Fibroblast of skin of left quadriceps (primary cell): ENCODE measurements at regions not wholly inside any gene's neighbourhood (a gene's known extent, or its start where the extent isn't known, plus 50 kb on each side); places are given as distances from the start of the nearest gene placed in this dataset.

ENCODE experiments used
- DNase-seq, 2 experiments: peaks; one replicate each; pipeline ENCODE4 v3.0.0-alpha.2; 2013; ENCODE audit warnings: low read depth in 2 of 2

DNA sequence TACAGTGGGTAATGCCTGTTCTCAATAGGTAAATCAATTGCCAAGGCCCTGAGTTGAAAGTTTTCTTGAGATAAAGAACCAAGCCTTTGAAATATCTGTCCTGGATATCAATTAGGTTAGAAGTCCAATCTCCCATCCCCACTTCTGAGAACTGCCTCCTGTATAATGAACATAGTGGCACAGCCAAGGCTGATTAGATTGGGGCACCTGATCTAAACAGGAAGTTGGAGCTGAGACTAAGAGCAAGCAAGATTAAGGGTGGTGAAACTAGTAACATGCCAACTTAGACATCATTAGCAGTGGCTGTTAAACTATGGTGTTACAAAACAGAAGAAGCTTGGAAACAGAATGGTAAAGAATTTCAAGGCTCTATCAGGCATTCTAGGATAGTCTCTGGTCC is 137.7 kb upstream of the TMEM108 start:
- no peak for DNase-seq

DNA sequence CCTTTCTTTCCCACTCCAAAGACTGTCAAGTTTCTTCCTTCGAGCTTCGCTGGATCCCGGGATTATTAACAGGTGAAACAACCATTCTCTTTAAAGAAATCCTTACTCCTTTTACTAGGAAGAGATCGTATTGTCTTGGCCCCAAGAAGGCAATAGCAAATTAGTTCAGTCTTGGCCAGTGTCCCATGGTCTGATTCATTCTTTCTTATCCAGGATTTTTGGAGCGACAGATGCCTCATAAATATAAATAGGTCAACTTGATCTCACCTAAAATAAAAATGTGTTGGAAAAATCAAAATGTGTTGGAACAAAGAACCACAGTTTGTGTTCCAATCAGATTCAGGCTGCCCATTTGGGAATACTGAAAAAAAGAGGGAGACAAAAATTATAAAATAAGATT is 140.1 kb upstream of the TMEM108 start:
- DNase-seq, result no peak

DNA sequence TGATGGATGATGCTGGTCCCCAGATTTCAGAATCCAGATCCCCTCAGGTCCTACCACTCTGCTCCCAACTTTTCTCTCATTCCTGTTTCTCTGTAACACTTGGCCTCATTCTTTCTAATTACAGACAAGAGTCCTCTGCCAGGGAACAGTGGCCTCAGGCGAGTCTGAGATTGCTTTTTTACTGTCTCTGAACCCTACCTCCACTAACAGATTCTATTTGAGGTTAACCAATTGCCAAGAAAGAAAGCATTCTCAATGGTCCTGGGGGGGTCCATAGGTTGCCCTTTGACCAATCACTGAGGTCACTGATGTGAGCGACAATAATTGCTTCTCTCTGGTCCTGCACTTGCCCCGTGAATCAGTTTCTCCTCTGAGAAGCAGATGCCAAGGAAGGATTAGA is 145.2 kb upstream of the TMEM108 start:
- no peak for DNase-seq

DNA sequence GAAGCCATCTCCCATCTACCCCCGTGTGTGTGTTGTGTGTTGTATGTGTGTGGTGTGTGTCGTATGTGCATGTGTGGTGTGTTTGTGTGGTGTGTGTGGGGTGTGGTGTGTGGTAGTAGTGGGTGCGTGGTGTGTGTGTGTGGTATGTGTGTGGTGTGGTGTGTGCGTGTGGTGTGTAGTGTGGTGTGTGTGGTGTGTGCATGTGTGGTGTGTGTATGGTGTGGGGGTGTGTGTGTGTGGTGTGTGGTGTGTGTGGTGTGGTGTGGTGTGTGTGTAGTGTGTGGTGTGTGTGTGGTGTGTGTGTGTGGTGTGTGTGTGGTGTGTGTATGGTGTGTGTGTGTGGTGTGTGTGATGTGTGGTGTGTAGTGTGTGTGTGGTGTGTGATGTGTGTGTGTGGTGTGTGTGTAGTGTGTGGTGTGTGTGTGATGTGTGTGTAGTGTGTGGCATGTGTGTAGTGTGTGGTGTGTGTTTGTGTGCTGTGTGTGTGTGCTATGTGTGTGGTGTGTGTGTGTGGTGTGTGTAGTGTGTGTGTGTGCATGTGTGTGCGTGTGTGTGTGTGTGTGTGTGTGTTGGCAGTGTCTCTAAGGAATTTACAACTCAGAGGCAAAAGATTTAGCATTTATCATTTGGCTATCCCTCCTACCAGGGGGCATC is 156.3 kb upstream of the TMEM108 start:
- DNase-seq, result no peak

DNA sequence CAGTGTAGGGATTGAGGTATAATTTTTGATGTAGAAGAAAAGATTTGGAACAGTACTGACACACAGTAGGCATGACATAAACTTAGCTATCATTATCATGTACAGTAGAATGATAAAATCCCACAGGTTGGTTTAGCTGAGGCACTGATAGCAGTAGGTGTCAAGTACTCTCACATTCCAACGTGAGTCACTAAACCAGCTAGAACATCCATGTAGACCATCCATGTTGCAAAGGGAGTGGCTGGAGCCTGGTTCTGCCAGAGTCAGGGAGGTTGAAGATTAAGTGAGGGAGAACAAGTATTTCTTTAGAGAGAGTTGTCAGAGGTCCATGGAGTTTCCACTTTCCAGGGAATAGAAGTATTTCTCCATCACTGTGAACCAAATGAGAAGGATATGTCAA is 157.2 kb upstream of the TMEM108 start:
- no peak for DNase-seq

DNA sequence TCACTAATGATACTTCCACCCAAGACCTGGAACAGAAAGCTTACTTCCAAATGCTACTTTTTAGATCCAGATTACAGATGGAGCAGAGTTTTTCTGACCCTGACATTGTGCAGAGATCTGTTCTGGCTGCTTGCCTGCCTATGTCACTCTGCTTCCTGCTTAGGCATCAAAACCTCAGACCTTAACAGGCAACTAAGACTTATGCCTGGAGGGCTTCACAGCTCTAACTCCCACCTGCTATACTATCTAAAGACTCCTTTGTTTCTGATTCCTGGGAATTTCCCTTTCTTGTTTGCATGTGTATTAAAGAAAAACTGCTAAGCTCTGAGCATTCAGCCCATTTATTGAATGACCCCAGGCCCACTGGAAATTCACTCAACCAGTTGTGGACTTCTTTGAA is 157.4 kb upstream of the NPHP3 start:
- DNase-seq, result no peak

DNA sequence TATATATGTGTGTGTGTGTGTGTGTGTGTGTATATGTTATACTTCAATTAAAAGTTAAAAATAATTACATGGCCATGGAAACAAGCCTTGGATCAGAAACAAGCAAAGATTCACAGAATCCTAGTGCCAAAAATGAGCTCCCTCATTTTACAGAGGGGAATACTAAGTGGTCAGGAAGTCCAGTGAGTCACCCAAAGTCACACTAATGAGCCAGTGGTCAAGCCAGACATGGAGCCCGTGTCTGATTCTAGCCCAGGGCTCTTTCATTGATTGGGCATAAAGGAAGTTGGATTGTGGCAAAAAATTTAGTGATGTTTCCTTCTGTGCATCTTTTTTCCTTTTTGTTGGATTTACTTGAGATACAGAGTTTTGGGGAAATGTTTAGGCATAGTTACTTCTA is 152.5 kb upstream of the NPHP3 start:
- DNase-seq, result no peak

DNA sequence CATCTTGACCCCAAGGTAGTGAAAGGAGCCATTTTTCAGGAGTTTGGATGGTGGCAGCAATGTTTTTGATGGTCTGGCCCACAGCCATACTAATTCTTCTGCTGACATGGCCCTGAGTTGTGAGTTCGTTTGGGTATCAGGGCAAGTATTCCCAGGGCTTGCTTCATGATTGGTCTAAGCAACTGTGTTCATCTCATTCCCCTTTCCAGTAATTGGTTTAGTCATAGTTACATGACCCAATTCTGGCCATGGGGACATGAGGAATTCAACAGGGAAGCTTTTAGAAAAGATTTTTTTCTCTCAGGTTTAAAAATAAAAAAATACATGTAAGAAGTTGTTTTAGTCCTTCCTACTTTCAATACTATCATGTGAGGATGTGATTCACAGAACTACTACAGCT is 150.5 kb upstream of the NPHP3 start:
- no peak for DNase-seq

DNA sequence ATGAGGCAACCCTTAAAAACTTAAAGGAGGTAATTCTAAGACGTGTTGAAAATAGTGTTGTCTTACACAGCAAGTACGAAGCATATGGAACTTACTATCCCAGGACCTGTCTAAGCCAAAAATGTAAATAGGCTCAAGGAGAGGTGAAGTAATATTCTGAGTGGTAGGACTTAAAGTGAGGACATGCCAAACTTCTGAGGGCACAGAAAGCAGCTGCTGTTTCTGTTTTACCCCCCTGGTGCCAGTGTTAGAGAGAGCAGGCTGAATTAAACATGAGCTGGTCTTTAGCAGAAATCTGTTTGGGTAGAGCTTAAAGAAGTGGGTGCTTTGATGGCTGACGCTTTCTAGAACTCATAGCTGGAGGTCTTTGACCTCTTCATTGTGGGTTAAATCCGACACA is 149.7 kb upstream of the NPHP3 start:
- DNase-seq, result no peak

DNA sequence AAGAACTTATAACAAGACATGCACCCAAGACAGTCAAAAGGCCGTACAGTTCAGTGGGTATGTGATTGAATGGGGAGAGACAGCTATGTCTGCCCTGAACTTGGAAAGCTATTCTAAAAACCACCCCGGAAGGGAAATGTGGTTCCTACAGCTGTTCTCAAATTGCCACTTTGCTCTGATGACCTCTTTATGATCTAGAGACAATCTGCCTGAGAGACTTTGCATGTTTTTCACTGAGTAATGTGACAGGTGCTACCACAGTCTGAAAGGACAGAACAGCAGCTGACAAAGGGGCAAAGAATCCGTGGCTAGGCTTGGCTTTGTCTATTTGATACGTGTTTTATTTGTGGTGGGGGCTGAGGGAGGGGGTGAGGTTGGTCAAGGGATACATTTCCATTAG is 148.3 kb upstream of the NPHP3 start:
- DNase-seq, result no peak

DNA sequence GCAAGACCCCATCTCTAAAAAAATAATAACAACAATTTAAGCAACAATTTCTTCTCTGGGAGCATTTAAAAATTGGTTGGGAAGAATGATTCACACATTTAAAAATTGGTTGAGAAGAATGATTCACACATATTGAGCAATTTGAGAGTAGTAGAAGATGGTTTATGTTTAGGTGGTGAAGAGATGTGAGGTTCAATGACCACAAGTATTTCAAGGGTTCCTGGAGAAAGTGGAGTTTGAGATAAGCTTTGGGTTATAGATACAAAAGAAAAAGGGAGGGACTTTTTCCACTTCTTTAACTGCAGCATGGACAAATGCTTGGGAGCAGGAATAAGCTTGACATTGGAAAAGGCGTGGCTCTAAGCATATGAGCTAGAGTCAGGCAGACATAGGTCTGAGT is 145.7 kb upstream of the NPHP3 start:
- DNase-seq, result peak; percentile 6 to 10

DNA sequence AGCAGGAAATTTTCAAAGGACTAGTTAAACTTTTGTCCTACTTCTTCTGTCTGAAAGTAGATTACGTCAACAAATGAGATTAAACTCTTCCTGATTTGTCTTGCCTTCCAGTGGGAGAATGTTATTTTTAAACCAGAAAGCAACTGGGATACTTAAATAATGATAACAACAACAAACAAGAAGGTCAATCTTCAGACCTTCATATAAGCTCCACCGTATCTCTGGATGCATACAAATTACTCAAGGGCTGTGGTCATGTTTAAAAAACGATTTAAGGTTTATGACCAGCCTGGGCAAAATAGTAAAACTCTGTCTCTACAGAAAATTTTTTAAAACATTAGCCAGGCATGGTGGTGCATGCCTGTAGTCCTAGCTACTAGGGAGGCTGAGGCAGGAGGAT is 145.3 kb upstream of the NPHP3 start:
- no peak for DNase-seq

DNA sequence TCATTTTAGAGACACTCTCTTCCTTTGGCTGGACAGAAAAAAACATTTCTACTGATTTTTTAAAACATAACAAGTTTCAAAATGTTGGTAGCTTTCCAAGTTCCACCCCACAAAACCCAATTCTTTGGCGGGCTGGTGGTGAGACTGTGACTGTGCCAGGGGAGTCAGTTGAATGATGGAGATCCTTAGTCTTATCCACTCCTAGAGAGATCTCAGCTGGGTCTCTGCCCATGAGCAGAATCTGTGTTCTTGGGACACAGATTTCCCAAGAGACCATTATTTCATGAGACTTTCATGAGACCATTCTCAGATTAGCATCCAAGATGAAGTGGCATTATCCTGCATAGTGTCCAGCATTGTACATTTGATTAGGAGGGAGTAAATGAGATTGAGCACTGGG is 135.1 kb upstream of the NPHP3 start:
- no peak for DNase-seq

DNA sequence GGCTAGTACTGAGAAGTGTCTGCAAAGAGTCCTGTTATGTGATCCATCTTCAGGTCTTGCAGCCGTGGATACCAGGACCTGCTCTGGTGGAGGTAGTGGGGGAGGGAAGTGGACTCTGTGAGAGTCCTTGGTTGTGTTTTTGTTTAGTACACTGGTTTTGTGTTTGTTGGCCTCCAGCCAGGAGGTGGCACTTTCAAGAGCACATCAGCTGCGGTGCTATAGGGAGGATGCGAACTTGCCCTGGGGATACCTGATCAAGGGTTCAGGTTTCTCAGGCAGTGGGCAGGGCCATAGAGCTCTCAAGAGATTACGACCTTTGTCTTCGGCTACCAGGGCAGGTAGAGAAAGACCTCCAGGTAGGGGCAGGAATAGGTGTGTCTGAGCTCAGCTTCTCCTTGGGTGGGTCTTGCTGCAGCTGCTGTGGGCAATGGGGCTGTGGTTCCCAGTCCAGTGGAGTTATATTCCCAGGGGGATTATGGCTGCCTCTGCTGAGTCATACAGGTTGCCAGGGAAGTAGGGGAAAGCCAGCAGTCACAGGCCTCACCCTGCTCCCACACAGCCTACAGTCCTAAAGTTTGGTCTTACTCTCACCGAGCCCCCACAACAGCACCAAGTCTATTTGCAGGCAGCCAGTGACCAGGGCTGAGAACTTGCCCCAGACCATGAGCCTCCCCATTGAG is 132.8 kb upstream of the NPHP3 start:
- no peak for DNase-seq

DNA sequence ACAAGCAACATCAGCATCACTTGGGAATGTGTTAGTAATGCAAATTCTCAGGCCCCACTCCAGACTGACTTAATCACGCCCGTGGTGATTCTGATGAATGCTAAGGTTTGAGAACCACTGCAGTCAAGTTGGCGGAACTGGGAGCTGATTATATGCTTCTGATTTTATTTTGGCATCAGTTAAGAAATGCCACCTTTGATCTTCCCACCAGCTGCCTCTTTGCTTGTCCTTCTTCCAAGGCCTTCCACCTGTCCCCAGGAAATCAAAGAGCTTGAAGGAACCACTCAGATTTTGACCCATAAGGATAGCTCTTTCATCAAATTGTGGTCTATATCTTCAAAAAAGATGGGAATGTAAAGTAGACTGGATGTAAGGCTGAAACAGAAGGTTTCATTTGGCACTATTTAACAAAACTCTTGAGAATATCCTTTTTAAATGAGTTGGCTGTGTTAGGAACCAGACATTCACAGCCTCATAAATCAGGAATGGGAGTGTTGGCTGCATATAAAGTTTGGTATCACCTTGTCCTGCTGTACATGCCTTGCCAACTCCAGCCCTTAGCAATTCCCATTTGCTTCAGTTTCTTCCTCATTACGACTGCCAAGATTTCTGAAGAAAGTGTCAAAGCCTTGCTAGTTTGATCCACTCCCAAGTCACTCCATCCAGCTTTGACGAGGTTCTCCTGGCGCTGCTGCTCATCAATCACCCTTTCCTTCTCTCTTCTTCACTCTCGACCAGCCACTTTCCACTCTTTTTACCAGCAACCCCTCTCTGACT is 125.8 kb upstream of the NPHP3 start:
- no peak for DNase-seq

DNA sequence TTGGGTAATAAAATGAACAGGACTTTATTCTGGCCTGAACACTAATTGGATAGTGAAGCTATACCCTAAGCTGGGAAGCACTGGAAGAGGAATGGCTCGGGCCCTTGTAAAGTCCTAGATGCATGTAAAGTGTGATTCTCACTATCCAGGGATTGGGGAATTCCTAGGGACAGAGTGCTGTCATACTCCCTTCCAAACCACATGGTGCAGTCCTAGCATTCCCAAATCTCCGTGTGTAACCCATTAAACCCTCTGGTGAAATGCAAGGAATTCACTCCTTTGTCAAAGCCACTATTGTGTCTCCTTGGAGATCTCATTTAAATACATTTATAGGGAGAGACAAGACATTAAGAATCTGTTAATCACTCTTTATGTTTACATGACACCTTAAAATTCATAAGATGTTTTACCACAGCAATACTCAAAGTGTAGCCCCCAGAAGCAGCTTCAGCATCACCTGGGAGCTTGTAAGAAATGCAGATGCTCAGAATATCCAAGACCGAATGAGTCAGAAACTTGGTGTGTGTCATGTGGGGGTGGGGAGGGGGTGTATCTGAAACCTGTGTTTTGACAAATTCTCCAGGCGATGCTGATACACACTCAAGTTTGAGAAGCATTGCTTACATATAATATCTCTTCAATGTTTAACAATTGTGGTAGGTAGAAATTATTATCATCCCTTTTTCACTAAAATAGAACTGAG is 121.8 kb upstream of the NPHP3 start:
- no peak for DNase-seq

DNA sequence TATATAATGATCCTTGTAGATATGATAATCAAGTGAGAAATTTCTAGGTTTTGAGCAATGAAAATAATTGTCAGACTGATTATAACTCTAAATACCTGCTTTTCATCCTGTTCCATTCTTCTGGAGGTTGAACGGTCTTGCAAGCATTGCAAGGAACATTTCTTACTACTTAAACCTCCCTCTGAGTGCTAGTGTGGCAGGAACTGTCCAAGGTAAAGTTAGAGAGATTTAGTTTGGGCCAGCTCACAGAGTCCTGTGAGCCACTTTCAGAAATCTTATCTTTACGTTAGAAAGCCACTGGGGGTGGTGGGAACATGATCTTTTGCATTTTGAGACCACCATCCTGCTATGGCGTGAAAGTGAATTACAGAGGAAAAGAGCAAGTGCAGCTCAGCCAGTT is 121.1 kb upstream of the NPHP3 start:
- DNase-seq, result no peak

DNA sequence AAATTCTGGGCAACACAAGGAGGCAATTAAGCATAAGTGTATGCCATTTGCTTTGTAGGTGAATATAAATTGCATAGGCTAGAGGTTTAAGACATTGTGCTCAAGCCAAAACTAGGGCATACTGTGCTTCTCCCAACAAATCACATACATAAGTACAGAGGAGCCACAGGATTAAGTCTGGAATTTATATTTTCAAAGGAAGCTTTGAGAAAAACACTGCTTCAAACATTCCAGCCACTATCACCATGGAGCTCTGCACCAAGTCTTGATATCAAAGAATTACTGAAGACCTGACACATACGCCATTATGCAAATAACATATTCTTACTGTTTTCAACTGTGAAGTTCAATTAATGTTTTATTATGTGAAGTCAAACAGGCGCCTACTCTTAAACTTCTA is 119.4 kb upstream of the NPHP3 start:
- no peak for DNase-seq

DNA sequence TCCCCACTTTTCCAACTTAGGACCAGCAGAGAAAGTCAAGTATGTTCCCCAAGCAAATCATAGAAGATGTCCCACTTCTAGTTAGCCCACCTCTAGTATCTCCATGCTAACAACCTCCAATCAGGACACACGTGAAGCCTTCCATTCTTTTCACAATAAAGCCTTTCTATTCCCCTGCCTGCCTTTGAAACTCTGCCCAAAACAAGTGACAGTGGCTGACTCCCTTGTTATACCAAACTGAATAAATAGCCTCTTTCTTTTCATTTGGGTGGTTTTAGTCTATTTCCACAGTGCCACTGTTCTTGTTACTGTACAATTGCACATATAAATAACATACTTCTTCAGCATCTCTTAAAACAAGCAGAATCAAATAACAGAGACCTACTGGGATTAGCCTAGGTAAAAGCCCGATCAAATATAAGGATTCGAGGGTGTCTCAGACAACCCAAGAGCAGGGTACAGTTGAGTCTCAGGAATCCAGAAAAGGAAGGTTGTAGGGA is 118.0 kb upstream of the NPHP3 start:
- no peak for DNase-seq

DNA sequence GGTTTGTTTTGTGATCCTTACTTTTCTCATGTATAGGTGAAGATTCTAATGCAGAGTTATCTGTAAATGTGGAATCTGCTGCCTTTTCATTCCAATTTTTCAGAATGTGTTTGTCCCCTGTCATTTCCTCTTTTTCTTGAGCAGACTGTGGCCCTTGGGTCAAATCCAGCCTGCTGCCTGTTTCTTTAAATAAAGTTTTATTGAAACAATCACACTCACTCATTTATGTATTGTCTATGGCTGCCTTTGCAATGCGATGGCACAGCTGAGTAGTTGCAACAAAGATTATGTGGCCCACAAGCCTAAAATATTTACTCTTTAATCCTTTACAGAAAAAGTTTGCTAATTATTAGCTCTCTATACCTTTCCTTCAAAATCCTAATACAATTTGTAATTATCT is 116.3 kb upstream of the NPHP3 start:
- DNase-seq, result no peak

DNA sequence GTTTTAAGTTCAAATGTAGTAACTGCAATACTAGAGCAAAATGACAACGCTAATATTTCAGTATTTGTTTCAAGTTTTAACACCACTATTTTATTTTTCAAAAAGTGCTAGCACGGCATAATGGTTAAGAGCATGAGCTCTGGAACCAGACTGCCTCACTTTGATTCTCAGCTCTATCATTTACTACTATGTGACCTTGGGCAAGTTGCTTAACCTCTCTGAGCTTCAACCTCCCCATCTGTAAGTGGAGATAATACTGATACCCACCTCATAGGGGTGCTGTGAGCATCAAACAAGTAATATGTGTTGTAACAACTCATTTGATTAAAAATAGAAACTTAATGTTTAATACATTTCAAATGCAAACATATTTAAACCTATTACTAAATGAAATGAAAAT is 115.4 kb upstream of the NPHP3 start:
- DNase-seq, result no peak

DNA sequence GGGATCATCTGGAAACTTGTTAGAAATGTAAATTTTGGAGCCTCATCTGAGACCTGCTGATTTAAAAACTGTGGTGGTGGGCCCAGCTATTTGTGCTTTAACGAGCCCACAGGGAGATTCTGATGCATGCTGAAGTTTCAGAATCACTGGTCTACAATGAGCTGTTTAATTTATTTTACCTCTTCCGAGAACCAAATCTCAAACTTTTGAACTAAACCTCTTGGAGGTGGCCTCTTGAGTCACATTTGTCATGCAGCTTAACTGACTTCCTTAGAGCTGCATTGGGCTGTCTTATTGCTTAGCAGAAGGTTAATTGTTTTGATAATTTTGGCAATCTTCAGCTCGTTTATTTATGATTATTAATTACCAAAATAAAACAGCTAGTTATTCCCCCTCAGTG is 112.1 kb upstream of the NPHP3 start:
- no peak for DNase-seq
